Esophagus muscularis mucosa (tissue), 3 donors: ENCODE measurements at regions not wholly inside any gene's neighbourhood (a gene's known extent, or its start where the extent isn't known, plus 50 kb on each side); places are given as distances from the start of the nearest gene placed in this dataset.
"Not testable (repeated sequence)": the region's sequence is repeated elsewhere in the genome, so short reads cannot be mapped to it uniquely, and the experiment has no call there.

Source experiments
- CTCF ChIP-seq, 3 experiments: fragments of 200-600 bp in 2 of 3; fragments of 450-650 bp in 1 of 3; sonication (generic) in 2 of 3; IDR thresholded peaks; one replicate each; pipeline ENCODE4 v1.5.1; 2017 to 2019; ENCODE audit warnings: antibody characterized with exemption in 3 of 3, mild to moderate bottlenecking in 2 of 3, moderate library complexity in 1 of 3
- POLR2A ChIP-seq: fragments of 450-650 bp; IDR thresholded peaks from one replicate; pipeline ENCODE4 v1.6.1; 2017; ENCODE audit warnings: antibody characterized with exemption, moderate library complexity, mild to moderate bottlenecking, low read depth

DNA sequence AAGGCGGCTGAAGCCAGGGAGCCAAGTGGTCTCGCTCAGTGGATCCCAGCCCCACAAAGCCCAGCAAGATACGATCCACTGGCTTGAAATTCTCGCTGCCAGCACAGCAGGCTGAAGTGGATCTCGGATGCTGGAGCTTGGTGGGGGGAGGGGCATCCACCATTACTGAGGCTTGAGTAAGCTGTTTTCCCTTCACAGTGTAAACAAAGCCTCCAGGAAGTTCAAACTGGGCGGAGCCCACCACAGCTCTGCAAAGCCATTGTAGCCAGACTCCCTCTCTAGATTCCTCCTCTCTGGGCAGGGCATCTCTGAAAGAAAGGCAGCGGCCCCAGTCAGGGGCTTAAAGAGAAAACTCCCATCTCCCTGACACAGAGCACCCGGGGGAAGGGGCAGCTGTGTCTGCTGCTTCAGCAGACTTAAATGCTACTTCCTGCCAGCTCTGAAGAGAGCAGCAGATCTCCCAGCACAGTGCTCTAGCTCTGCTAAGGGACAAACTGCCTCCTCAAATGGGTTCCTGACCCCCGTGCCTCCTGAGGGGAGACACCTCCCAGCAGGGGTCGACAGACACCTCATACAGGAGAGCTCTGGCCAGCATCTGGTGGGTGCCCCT lies 330.0 kb upstream of the TMEFF2 start:
- TF ChIP-seq POLR2A; CTCF (IDR thresholded peaks at IDR 0.05): not testable (repeated sequence)
